GM21390 (cell line): ENCODE measurements at regions not wholly inside any gene's neighbourhood (a gene's known extent, or its start where the extent isn't known, plus 50 kb on each side); places are given as distances from the start of the nearest gene placed in this dataset.
"Not testable (repeated sequence)": the region's sequence is repeated elsewhere in the genome, so short reads cannot be mapped to it uniquely, and the experiment has no call there.

Source experiments
- ATAC-seq: cut with Tn5 transposase; IDR thresholded peaks from one replicate; pipeline ENCODE4 v1.9.1; 2021; ENCODE audit not compliant: unreplicated experiment

GRCh38 chr5:118088448-118088847 is 899.9 kb downstream of the DTWD2 start:
- ATAC-seq: no peak

DNA sequence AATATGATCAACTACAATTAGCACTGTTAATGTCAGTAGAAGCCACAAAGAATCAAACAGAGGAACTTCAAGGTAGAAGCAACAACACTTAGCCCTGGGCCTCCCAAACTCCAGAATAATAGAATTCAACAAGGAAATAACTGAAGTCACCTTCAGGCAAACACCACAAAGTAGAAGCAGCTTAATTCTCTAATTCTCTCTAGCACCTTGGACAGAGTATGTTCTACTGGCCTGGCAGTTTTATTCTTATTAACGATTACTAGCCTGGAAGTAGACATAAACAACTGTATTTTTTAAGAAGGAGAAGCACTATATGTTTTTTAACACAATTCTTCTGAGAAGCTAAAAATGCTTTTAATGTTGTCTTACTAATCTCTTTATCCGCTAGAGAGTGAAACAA is 911.9 kb downstream of the DTWD2 start:
- ATAC-seq: no peak

- ATAC-seq: no peak
Measured at GRCh38 chr5:118070041-118070440, 918.3 kb downstream of the DTWD2 start.

GRCh38 chr5:118069452-118069851 is 918.9 kb downstream of the DTWD2 start:
- ATAC-seq: no peak

GRCh38 chr5:118068886-118069285 is 919.5 kb downstream of the DTWD2 start:
- ATAC-seq: no peak

DNA sequence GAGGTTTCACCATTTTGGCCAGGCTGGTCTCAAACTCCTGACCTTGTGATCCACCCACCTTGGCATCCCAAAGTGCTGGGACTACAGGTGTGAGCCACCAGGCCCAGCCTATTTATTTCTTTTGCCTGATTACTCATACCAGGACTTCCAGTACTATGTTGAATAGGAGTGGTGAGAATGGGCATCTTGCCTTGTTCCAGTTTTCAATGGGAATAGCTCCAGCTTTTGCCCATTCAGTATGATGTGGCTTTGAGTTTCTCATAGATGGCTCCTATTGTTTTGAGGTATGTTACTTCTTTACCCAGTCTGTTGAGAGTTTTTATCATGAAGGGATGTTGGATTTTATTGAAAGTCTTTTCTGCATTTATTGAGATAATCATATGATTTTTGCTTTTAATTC is 924.5 kb downstream of the DTWD2 start:
- not testable (repeated sequence) for ATAC-seq

- no peak for ATAC-seq
Measured at GRCh38 chr5:118060833-118061232, 927.5 kb downstream of the DTWD2 start.

- ATAC-seq: no peak
Measured at GRCh38 chr5:118052503-118052902, 935.8 kb downstream of the DTWD2 start.

DNA sequence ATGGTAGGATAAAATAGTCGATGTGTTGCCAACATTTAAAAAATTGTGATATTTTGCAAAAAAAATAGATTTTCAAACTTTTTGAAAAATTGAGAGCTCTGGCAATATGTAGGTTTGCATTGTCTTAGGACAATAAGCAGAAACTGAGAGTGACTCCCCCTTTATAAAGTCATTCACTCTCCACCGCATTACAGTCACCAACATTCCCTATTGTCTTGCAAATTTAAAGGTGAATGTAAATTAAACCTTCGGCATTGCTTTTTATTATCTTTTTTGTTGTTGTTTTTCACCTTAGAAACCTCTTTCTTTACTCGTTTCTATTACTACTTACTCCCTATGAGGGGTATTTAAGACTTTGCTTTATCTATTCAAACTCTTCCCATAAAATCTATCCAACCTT is 944.2 kb downstream of the DTWD2 start:
- no peak for ATAC-seq

DNA sequence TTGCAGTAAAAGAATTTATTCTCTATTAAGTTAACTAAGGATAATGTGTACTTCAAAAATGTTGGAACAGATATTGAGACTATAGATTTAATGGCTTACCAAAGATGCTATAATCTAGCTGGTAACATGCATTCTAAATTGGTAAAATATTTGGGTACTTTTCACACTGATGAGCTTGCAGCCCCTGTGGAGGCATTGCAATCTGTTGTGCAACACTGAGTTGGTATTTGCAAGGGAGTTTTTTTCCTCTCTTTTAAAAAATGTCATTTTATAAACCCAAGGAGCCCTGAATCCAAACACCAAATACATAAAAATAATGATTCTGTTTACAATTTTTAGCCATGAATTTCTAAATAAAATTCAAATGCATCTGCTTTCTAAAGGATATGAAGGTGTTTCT is 944.8 kb downstream of the DTWD2 start:
- ATAC-seq: no peak

- no peak for ATAC-seq
Measured at GRCh38 chr5:118042076-118042475, 946.3 kb downstream of the DTWD2 start.

- no peak for ATAC-seq
Measured at GRCh38 chr5:118040496-118040895, 947.9 kb downstream of the DTWD2 start.

DNA sequence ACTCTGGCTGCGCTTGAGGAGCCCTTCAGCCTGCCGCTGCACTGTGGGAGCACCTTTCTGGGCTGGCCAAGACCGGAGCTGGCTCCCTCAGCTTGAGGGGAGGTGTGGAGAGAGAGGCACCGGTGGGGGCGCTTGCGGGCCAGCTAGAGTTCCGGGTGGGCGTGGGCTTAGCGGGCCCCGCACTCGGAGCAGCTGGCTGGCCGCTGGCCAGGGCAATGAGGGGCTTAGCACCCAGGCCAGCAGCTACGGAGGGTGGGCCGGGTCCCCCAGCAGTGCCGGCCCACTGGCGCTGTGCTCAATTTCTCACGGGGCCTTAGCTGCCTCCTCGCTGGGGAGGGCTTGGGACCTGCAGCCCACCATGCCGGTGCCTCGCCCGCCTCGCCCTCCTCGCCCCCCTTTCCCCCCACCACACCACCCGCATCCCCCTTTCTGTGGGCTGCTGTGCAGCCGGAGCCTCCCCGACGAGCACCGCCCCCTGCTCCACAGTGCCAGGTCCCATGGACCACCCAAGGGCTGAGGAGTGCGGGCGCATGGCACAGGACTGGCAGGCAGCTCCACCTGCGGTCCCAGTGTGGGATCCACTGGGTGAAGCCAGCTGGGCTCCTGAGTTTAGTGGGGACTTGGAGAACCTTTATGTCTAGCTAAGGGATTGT is 954.5 kb downstream of the DTWD2 start:
- no peak for ATAC-seq

- no peak for ATAC-seq
Measured at GRCh38 chr5:118029807-118030206, 958.5 kb downstream of the DTWD2 start.

GRCh38 chr5:118022062-118022461 is 966.3 kb downstream of the DTWD2 start:
- no peak for ATAC-seq

- ATAC-seq: no peak
Measured at GRCh38 chr5:118017536-118017935, 970.8 kb downstream of the DTWD2 start.

GRCh38 chr5:118016396-118016795 is 972.0 kb downstream of the DTWD2 start:
- no peak for ATAC-seq

GRCh38 chr5:118015511-118015910 is 972.8 kb downstream of the DTWD2 start:
- no peak for ATAC-seq

- ATAC-seq: no peak
Measured at GRCh38 chr5:118009741-118010297, 978.5 kb downstream of the DTWD2 start.

DNA sequence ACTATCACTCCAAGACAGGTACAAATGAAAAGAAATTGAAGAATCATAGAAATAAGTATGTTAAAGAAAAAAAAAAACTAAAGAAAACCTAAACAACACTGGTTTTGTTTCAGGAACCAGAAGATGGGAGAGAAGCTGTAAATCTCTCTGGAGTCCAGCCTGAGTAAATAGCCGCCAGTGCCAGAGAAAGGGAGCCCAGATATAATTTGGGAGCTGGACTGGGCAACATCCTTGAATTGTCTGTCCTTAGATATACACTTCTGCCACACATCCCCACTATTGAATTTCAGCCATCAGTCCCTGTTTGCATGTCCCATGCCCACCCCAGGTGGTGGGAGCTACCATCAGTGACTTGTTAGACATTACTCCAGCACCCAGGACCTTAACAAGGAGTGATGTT is 979.6 kb downstream of the DTWD2 start:
- no peak for ATAC-seq

GRCh38 chr5:118007262-118007661 is 981.1 kb downstream of the DTWD2 start:
- ATAC-seq: no peak

DNA sequence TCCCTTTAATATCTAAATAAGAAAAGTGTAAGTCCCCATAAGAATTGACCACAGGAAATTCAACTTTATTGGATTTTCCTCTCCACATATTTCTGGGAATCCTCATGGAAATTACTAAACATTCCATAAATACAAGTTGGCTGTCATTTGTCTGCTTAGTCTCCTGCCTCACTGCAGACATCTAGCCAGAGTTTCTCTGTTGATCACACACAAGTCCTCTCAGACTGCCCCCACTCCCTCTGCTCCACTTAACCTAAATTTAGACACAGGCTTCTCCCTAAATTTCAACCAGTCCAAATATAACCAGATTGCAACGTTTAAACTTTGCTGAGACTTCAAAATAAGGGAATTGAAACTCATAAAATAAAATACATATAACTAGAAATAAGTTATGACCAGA is 982.1 kb downstream of the DTWD2 start:
- no peak for ATAC-seq

GRCh38 chr5:117999939-118000549 is 988.3 kb downstream of the DTWD2 start:
- peak; percentile 85 for ATAC-seq
